NCI-H1694 treated with DMSO at 0.1 percent for 48 hours (cell line): ENCODE measurements at regions not wholly inside any gene's neighbourhood (a gene's known extent, or its start where the extent isn't known, plus 50 kb on each side); places are given as distances from the start of the nearest gene placed in this dataset.

Source experiments
- DNase-seq: peaks from one replicate; lab custom pipeline; 2025; lab: John Stamatoyannopoulos, UW

- no peak for DNase-seq
Measured at GRCh38 chr1:187236199-187236598, 407.4 kb downstream of the PLA2G4A start.

GRCh38 chr1:187236676-187237075 lies 407.9 kb downstream of the PLA2G4A start:
- DNase-seq, result no peak

- no peak for DNase-seq
Measured at GRCh38 chr1:187237542-187237941, 408.8 kb downstream of the PLA2G4A start.

- no peak for DNase-seq
Measured at GRCh38 chr1:187241971-187242370, 413.2 kb downstream of the PLA2G4A start.

GRCh38 chr1:187244623-187245022 lies 415.9 kb downstream of the PLA2G4A start:
- no peak for DNase-seq

GRCh38 chr1:187245201-187245600 lies 416.5 kb downstream of the PLA2G4A start:
- no peak for DNase-seq

GRCh38 chr1:187249196-187249595 lies 420.4 kb downstream of the PLA2G4A start:
- DNase-seq, result no peak

- no peak for DNase-seq
Measured at GRCh38 chr1:187252923-187253322, 424.2 kb downstream of the PLA2G4A start.

GRCh38 chr1:187257476-187257875 lies 428.7 kb downstream of the PLA2G4A start:
- DNase-seq, result no peak

- DNase-seq, result no peak
Measured at GRCh38 chr1:187261637-187262036, 432.9 kb downstream of the PLA2G4A start.

GRCh38 chr1:187262731-187263130 lies 434.0 kb downstream of the PLA2G4A start:
- no peak for DNase-seq

GRCh38 chr1:187264995-187265602 lies 436.4 kb downstream of the PLA2G4A start:
- DNase-seq, result peak; percentile 75

- DNase-seq, result no peak
Measured at GRCh38 chr1:187266051-187266450, 437.3 kb downstream of the PLA2G4A start.

- no peak for DNase-seq
Measured at GRCh38 chr1:187267827-187268226, 439.1 kb downstream of the PLA2G4A start.

- no peak for DNase-seq
Measured at GRCh38 chr1:187270256-187270655, 441.5 kb downstream of the PLA2G4A start.

GRCh38 chr1:187275346-187275745 lies 446.6 kb downstream of the PLA2G4A start:
- DNase-seq, result no peak

GRCh38 chr1:187275985-187276575 lies 447.3 kb downstream of the PLA2G4A start:
- no peak for DNase-seq

- no peak for DNase-seq
Measured at GRCh38 chr1:187276677-187277076, 447.9 kb downstream of the PLA2G4A start.

GRCh38 chr1:187280031-187280430 lies 451.3 kb downstream of the PLA2G4A start:
- DNase-seq, result no peak

- no peak for DNase-seq
Measured at GRCh38 chr1:187281085-187281484, 452.3 kb downstream of the PLA2G4A start.

GRCh38 chr1:187283984-187284383 lies 455.2 kb downstream of the PLA2G4A start:
- no peak for DNase-seq

- DNase-seq, result no peak
Measured at GRCh38 chr1:187294421-187295201, 465.9 kb downstream of the PLA2G4A start.

- DNase-seq, result no peak
Measured at GRCh38 chr1:187300081-187300480, 471.3 kb downstream of the PLA2G4A start.
